ENCODE measurements at regions not wholly inside any gene's neighbourhood (a gene's known extent, or its start where the extent isn't known, plus 50 kb on each side); places are given as distances from the start of the nearest gene placed in this dataset.

DNA sequence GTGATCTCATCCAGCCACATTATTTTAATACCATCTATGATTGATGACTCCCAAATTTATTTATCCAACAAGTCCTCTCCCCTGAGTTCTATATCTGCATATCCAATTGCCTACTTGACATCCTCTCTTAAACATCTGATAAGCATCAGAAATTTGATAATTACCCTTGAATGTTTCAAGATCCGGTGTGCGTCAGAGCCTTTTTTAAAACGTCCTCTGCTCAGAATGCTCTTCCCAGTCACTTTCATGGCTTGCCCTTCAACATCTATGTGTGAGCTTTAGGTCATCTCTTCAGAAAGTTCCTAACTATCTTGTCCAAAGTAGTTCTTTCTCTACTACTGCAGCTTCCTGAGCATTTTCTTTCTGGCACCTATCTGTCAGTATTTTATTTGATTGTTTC, 364.3 kb downstream of the PLPP3 start:
- Histone ChIP-seq H3K36me3 (ENCODE audit: insufficient read depth, insufficient read length, low read length) (no peaks in the 10 kb centered on the region), H3K9ac (ENCODE audit: insufficient read length, low read depth) (no peak overlapping the region), H3K9me3 (ENCODE audit: insufficient read depth, low read length) (no peaks in the 10 kb centered on the region), H3K4me3 (ENCODE audit: insufficient read length, low read depth) (no peak overlapping the region), H3K27me3 (ENCODE audit: insufficient read depth, insufficient read length) (no peaks in the 10 kb centered on the region), H3K4me1 (ENCODE audit: insufficient read depth, insufficient read length) (no peaks in the 10 kb centered on the region)
- TF ChIP-seq SUZ12 (IDR thresholded peaks at IDR 0.05; ENCODE audit: extremely low read depth, insufficient read depth, insufficient read length): no peak
- no peak for TF ChIP-seq YY1 (IDR thresholded peaks at IDR 0.05; ENCODE audit: insufficient read depth, insufficient read length)
- no peak for TF ChIP-seq ZNF274 (IDR thresholded peaks at IDR 0.05; ENCODE audit: low read depth, low read length)
- no peak for DNase-seq (ENCODE audit: low read depth, low spot score)

DNA sequence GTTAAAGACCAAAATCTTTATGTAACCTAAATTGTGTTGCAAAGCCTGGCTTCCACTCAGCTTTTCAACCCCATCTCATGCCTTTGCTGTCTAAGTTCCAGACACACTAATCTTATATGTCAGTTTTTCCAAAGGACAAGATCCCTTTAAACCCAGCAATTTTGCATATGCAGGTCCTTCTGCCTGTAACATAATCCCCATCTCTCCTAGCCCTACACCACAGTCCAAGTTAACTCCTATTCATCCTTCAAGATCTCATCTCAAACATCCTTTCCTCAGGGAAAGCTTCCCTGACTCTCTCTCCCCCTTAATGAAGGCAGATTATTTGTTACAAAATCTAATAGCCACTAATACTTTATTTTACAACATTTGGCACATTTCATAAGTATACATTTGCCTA, 366.3 kb downstream of the PLPP3 start:
- Histone ChIP-seq H3K4me1 (ENCODE audit: insufficient read depth, insufficient read length) (no peaks in the 10 kb centered on the region), H3K27me3 (ENCODE audit: insufficient read depth, insufficient read length) (no peaks in the 10 kb centered on the region), H3K9ac (ENCODE audit: insufficient read length, low read depth) (no peak overlapping the region), H3K4me3 (ENCODE audit: insufficient read length, low read depth) (no peak overlapping the region), H3K9me3 (ENCODE audit: insufficient read depth, low read length) (no peaks in the 10 kb centered on the region), H3K36me3 (ENCODE audit: insufficient read depth, insufficient read length, low read length) (no peaks in the 10 kb centered on the region)
- DNase-seq (ENCODE audit: low read depth, low spot score): no peak
- no peak for TF ChIP-seq ZNF274 (IDR thresholded peaks at IDR 0.05; ENCODE audit: low read depth, low read length)
- TF ChIP-seq YY1 (IDR thresholded peaks at IDR 0.05; ENCODE audit: insufficient read depth, insufficient read length): no peak
- no peak for TF ChIP-seq SUZ12 (IDR thresholded peaks at IDR 0.05; ENCODE audit: extremely low read depth, insufficient read depth, insufficient read length)

DNA sequence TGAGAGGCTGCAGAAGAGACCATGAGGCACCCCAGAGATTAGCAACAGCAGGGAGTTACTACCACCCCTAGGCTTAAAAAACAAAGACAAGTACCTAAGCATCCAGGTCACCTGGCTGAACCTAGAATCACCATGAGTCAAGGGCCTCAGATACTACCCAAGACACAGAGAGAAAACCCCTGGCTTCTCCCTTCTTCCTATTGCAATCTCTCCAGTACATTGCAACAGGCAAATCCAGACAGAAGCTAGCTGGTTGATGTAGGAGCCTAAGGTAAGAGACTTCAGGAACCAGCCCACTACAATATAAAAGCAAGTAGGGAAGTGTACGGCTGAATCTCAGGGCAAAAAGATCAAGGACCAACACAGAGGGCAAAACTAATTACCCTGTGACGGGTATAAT, 367.2 kb downstream of the PLPP3 start:
- H3K9me3 ChIP-seq (ENCODE audit: insufficient read depth, low read length): no peaks in the 10 kb centered on the region
- H3K4me1 ChIP-seq (ENCODE audit: insufficient read depth, insufficient read length): no peaks in the 10 kb centered on the region
- TF ChIP-seq YY1 (IDR thresholded peaks at IDR 0.05; ENCODE audit: insufficient read depth, insufficient read length) (no peak), ZNF274 (IDR thresholded peaks at IDR 0.05; ENCODE audit: low read depth, low read length) (no peak), SUZ12 (IDR thresholded peaks at IDR 0.05; ENCODE audit: extremely low read depth, insufficient read depth, insufficient read length) (no peak)
- no peak for DNase-seq (ENCODE audit: low read depth, low spot score)
- H3K9ac ChIP-seq (ENCODE audit: insufficient read length, low read depth): no peak overlapping the region
- H3K4me3 ChIP-seq (ENCODE audit: insufficient read length, low read depth): no peak overlapping the region
- H3K36me3 ChIP-seq (ENCODE audit: insufficient read depth, insufficient read length, low read length): no peaks in the 10 kb centered on the region
- H3K27me3 ChIP-seq (ENCODE audit: insufficient read depth, insufficient read length): no peaks in the 10 kb centered on the region

DNA sequence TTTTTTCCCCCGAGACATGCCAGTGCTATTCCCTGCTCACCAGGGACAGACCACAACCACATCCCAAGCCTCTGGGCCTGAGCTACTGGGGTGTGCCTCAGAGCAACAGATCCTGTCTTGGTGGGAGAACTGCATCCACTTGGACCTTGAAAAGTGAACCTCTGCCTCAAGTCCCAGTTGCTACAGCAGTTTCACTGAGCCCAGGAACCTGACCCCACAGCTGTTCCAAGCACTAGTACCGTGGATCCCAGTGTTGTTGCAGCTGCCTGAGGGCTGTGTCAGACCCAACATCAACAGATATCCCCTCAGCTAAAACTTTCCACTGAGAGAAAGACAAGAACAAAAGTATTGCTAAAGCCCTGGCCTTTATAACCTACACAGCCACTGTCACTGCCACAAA, 373.0 kb downstream of the PLPP3 start:
- TF ChIP-seq YY1 (IDR thresholded peaks at IDR 0.05; ENCODE audit: insufficient read depth, insufficient read length) (no peak), ZNF274 (IDR thresholded peaks at IDR 0.05; ENCODE audit: low read depth, low read length) (no peak), SUZ12 (IDR thresholded peaks at IDR 0.05; ENCODE audit: extremely low read depth, insufficient read depth, insufficient read length) (no peak)
- H3K36me3 ChIP-seq (ENCODE audit: insufficient read depth, insufficient read length, low read length): no peaks in the 10 kb centered on the region
- no peak overlapping the region for H3K4me3 ChIP-seq (ENCODE audit: insufficient read length, low read depth)
- no peaks in the 10 kb centered on the region for H3K4me1 ChIP-seq (ENCODE audit: insufficient read depth, insufficient read length)
- H3K27me3 ChIP-seq (ENCODE audit: insufficient read depth, insufficient read length): no peaks in the 10 kb centered on the region
- no peak overlapping the region for H3K9ac ChIP-seq (ENCODE audit: insufficient read length, low read depth)
- H3K9me3 ChIP-seq (ENCODE audit: insufficient read depth, low read length): no peaks in the 10 kb centered on the region
- DNase-seq (ENCODE audit: low read depth, low spot score): no peak

DNA sequence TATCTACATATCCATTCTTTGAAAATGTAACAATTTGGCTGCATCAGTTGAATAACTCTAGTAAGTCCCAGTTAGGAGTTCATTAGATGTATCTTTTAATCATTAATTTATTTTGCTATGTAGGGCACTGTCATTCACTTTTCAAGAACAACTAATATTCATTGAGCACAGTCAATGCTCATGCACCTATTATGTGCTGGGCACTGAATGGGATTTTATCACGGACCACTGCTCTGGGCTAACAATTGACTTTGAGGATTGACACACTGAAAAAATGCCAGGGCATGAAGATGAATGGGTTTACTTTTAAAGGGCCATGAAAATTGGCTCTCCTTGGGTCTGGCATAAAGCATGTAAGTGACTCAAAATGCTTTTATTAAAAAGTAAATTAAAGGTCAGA, 375.2 kb downstream of the PLPP3 start:
- H3K36me3 ChIP-seq (ENCODE audit: insufficient read depth, insufficient read length, low read length): no peaks in the 10 kb centered on the region
- no peak overlapping the region for H3K4me3 ChIP-seq (ENCODE audit: insufficient read length, low read depth)
- H3K9ac ChIP-seq (ENCODE audit: insufficient read length, low read depth): no peak overlapping the region
- no peaks in the 10 kb centered on the region for H3K9me3 ChIP-seq (ENCODE audit: insufficient read depth, low read length)
- no peaks in the 10 kb centered on the region for H3K27me3 ChIP-seq (ENCODE audit: insufficient read depth, insufficient read length)
- TF ChIP-seq ZNF274 (IDR thresholded peaks at IDR 0.05; ENCODE audit: low read depth, low read length) (no peak), SUZ12 (IDR thresholded peaks at IDR 0.05; ENCODE audit: extremely low read depth, insufficient read depth, insufficient read length) (no peak), YY1 (IDR thresholded peaks at IDR 0.05; ENCODE audit: insufficient read depth, insufficient read length) (no peak)
- H3K4me1 ChIP-seq (ENCODE audit: insufficient read depth, insufficient read length): peaks cover 3% of the 10 kb centered on the region
- no peak for DNase-seq (ENCODE audit: low read depth, low spot score)

DNA sequence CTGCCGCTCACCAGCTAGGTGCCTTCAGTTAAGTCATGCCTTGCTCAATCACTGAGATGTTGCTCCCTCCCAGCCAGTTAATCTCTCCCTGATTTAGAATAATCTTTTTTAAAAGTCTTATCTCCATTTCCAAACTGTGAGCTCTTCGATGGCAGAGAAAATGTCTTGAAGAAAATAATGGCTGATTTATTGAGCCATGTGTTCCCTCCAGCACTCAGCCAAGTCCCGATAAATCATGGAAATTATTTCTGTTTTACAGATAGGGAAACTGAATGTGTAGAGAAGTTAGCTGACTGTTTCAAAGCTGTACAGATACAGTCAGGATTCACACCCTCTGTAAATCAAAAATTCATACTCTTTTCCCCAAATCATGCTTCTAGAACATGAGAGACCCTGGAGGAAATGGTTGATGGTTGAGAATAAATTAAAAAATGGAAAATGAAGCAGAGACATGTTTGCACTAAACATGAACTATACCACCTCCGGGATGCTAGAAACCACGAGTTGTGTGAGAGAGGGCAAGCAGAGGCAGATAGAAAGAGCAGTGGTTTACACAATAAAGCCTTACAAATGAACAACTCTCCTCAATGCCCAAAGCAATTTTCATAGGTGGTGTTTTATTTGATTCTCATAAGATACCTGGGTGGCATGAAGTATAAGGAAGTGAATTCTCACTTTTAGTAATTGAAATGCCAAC, 376.4 kb downstream of the PLPP3 start:
- Histone ChIP-seq H3K4me3 (ENCODE audit: insufficient read length, low read depth) (no peak overlapping the region), H3K36me3 (ENCODE audit: insufficient read depth, insufficient read length, low read length) (no peaks in the 10 kb centered on the region), H3K27me3 (ENCODE audit: insufficient read depth, insufficient read length) (no peaks in the 10 kb centered on the region), H3K9me3 (ENCODE audit: insufficient read depth, low read length) (no peaks in the 10 kb centered on the region), H3K4me1 (ENCODE audit: insufficient read depth, insufficient read length) (peaks cover 3% of the 10 kb centered on the region), H3K9ac (ENCODE audit: insufficient read length, low read depth) (no peak overlapping the region)
- DNase-seq (ENCODE audit: low read depth, low spot score): no peak
- TF ChIP-seq ZNF274 (IDR thresholded peaks at IDR 0.05; ENCODE audit: low read depth, low read length) (no peak), SUZ12 (IDR thresholded peaks at IDR 0.05; ENCODE audit: extremely low read depth, insufficient read depth, insufficient read length) (no peak), YY1 (IDR thresholded peaks at IDR 0.05; ENCODE audit: insufficient read depth, insufficient read length) (no peak)

DNA sequence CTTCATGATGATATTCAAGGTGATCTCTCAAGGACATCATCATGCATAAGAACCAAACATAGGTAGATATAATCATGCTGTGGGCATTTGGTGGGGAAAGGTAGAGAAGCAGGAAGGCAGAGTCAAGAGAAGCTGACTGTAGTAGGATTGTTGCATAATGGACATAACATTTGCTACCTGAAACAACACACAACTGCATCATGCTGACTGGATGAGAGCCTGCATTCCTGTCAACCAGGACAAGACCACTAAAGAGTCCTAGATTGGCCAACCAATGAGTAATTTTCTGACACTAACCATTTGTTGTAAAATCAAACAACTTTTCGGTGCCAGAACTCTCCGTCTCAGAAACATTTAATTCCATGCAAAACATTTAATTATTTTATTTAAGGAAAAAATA, 377.2 kb downstream of the PLPP3 start:
- TF ChIP-seq YY1 (IDR thresholded peaks at IDR 0.05; ENCODE audit: insufficient read depth, insufficient read length) (no peak), ZNF274 (IDR thresholded peaks at IDR 0.05; ENCODE audit: low read depth, low read length) (no peak), SUZ12 (IDR thresholded peaks at IDR 0.05; ENCODE audit: extremely low read depth, insufficient read depth, insufficient read length) (no peak)
- no peak overlapping the region for H3K9ac ChIP-seq (ENCODE audit: insufficient read length, low read depth)
- no peak for DNase-seq (ENCODE audit: low read depth, low spot score)
- no peaks in the 10 kb centered on the region for H3K9me3 ChIP-seq (ENCODE audit: insufficient read depth, low read length)
- no peaks in the 10 kb centered on the region for H3K27me3 ChIP-seq (ENCODE audit: insufficient read depth, insufficient read length)
- H3K4me1 ChIP-seq (ENCODE audit: insufficient read depth, insufficient read length): peaks cover 3% of the 10 kb centered on the region
- H3K36me3 ChIP-seq (ENCODE audit: insufficient read depth, insufficient read length, low read length): no peaks in the 10 kb centered on the region
- H3K4me3 ChIP-seq (ENCODE audit: insufficient read length, low read depth): no peak overlapping the region

Data from NT2/D1 (cell line).